ENCODE measurements at regions not wholly inside any gene's neighbourhood (a gene's known extent, or its start where the extent isn't known, plus 50 kb on each side); places are given as distances from the start of the nearest gene placed in this dataset.
A peak's percentile ranks its signal among the peaks of the same experiment; 100 is the strongest.

GRCh38 chr5:167653645-167654106, 637.8 kb upstream of the WWC1 start:
- TF ChIP-seq USF2 (CRISPR knock-in tag; IDR thresholded peaks at IDR 0.05): peak; percentile 65
- TF ChIP-seq PRRX2 (CRISPR knock-in tag; IDR thresholded peaks at IDR 0.05): no peak
- POLR2A ChIA-PET: no interaction called here
- no peaks in the 10 kb centered on the region for H3K36me3 Mint-ChIP-seq
- CTCF ChIA-PET: no interaction called here
- peaks cover 7% of the 10 kb centered on the region; the same call in 1 of the 2 replicates for H3K4me1 Mint-ChIP-seq
- H3K4me3 Mint-ChIP-seq: no peak overlapping the region
- DNase-seq (ENCODE audit: low spot score) (no peak), ATAC-seq (no peak)
- peaks cover 5% of the 10 kb centered on the region; the same call in 1 of the 2 replicates for H3K9me3 Mint-ChIP-seq
- H3K27me3 Mint-ChIP-seq (ENCODE audit: low read depth): no peaks in the 10 kb centered on the region
- no peak overlapping the region for H3K27ac Mint-ChIP-seq

DNA sequence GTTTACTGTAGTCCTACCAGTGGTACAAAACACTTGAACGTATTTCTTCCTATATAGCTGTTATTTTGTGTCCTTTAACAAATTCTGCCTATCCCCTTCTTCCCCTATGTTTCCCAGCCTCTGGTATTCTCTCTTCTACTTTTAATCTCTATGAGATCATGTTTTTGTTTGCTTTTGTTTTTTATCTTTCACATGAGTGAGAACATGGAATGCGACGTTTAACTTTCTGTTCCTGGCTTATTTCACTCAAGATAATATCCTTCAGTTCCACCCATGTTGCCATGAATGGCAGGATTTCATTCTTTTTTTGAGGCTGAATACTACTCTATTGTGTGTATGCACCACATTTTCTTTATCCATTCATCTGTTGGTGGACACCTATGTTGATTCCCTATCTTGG, 634.4 kb upstream of the WWC1 start:
- no peak for ATAC-seq
- Mint-ChIP-seq H3K9me3 (peaks cover 5% of the 10 kb centered on the region; the same call in 1 of the 2 replicates), H3K4me3 (no peak overlapping the region), H3K4me1 (no peaks in the 10 kb centered on the region), H3K27me3 (ENCODE audit: low read depth) (no peaks in the 10 kb centered on the region), H3K27ac (no peak overlapping the region), H3K36me3 (no peaks in the 10 kb centered on the region)
- ChIA-PET CTCF (no interaction called here), POLR2A (no interaction called here)
- TF ChIP-seq SOX15 (CRISPR knock-in tag; IDR thresholded peaks at IDR 0.05) (no peak), CREM (CRISPR knock-in tag; IDR thresholded peaks at IDR 0.05) (no peak), ATF3 (CRISPR knock-in tag; conservative IDR thresholded peaks at IDR 0.05) (no peak), NR2C2 (CRISPR knock-in tag; IDR thresholded peaks at IDR 0.05) (no peak), JAZF1 (CRISPR knock-in tag; IDR thresholded peaks at IDR 0.05) (no peak), JUN (CRISPR knock-in tag; IDR thresholded peaks at IDR 0.05) (no peak), CDX4 (CRISPR knock-in tag; IDR thresholded peaks at IDR 0.05; ENCODE audit: borderline replicate concordance) (no peak), ZNF396 (CRISPR knock-in tag; IDR thresholded peaks at IDR 0.05; ENCODE audit: borderline replicate concordance) (no peak), ZNF281 (CRISPR knock-in tag; IDR thresholded peaks at IDR 0.05) (no peak), TCF7 (CRISPR knock-in tag; IDR thresholded peaks at IDR 0.05; ENCODE audit: low read depth) (no peak), ZNF232 (CRISPR knock-in tag; IDR thresholded peaks at IDR 0.05) (no peak), TP53 (CRISPR knock-in tag; IDR thresholded peaks at IDR 0.05) (no peak), NR3C1 (CRISPR knock-in tag; conservative IDR thresholded peaks at IDR 0.05; ENCODE audit: low read depth) (no peak)
- TF ChIP-seq, protein P1, sequence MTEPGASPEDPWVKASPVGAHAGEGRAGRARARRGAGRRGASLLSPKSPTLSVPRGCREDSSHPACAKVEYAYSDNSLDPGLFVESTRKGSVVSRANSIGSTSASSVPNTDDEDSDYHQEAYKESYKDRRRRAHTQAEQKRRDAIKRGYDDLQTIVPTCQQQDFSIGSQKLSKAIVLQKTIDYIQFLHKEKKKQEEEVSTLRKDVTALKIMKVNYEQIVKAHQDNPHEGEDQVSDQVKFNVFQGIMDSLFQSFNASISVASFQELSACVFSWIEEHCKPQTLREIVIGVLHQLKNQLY (CRISPR knock-in tag; IDR thresholded peaks at IDR 0.05): no peak
- TF ChIP-seq, protein P2, sequence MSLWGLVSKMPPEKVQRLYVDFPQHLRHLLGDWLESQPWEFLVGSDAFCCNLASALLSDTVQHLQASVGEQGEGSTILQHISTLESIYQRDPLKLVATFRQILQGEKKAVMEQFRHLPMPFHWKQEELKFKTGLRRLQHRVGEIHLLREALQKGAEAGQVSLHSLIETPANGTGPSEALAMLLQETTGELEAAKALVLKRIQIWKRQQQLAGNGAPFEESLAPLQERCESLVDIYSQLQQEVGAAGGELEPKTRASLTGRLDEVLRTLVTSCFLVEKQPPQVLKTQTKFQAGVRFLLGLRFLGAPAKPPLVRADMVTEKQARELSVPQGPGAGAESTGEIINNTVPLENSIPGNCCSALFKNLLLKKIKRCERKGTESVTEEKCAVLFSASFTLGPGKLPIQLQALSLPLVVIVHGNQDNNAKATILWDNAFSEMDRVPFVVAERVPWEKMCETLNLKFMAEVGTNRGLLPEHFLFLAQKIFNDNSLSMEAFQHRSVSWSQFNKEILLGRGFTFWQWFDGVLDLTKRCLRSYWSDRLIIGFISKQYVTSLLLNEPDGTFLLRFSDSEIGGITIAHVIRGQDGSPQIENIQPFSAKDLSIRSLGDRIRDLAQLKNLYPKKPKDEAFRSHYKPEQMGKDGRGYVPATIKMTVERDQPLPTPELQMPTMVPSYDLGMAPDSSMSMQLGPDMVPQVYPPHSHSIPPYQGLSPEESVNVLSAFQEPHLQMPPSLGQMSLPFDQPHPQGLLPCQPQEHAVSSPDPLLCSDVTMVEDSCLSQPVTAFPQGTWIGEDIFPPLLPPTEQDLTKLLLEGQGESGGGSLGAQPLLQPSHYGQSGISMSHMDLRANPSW (CRISPR knock-in tag; conservative IDR thresholded peaks at IDR 0.05; ENCODE audit: low read depth): no peak
- DNase-seq (ENCODE audit: low spot score): no peak
